Activated naive CD4-positive, alpha-beta T cell treated with anti-CD3 and anti-CD28 coated beads, Interleukin-2, amount 50 U/mL, for 16 hours (primary cell): ENCODE measurements at regions not wholly inside any gene's neighbourhood (a gene's known extent, or its start where the extent isn't known, plus 50 kb on each side); places are given as distances from the start of the nearest gene placed in this dataset.
"Not testable (repeated sequence)": the region's sequence is repeated elsewhere in the genome, so short reads cannot be mapped to it uniquely, and the experiment has no call there.

ENCODE experiments used
- DNase-seq: peaks from one replicate; pipeline ENCODE4 v3.0.0-alpha.2; 2020

GRCh38 chr10:91091780-91092179, 128.7 kb upstream of the PCGF5 start:
- DNase-seq = no peak

- no peak for DNase-seq
These were observed 124.2 kb upstream of the PCGF5 start for GRCh38 chr10:91096274-91096673.

GRCh38 chr10:91097313-91097712, 123.2 kb upstream of the PCGF5 start:
- DNase-seq = no peak

- DNase-seq = not testable (repeated sequence)
These were observed 122.4 kb upstream of the PCGF5 start for GRCh38 chr10:91098021-91098420.

GRCh38 chr10:91103384-91104192, 116.9 kb upstream of the PCGF5 start:
- DNase-seq = no peak

- no peak for DNase-seq
These were observed 116.0 kb upstream of the PCGF5 start for GRCh38 chr10:91104193-91105041.

GRCh38 chr10:91105269-91105668, 115.2 kb upstream of the PCGF5 start:
- DNase-seq = no peak

GRCh38 chr10:91108820-91109219, 111.6 kb upstream of the PCGF5 start:
- no peak for DNase-seq

- no peak for DNase-seq
These were observed 109.4 kb upstream of the PCGF5 start for GRCh38 chr10:91111060-91111459.

- no peak for DNase-seq
These were observed 104.7 kb upstream of the PCGF5 start for GRCh38 chr10:91115618-91116390.

- no peak for DNase-seq
These were observed 103.0 kb upstream of the PCGF5 start for GRCh38 chr10:91117505-91117904.

- DNase-seq = no peak
These were observed 100.1 kb upstream of the PCGF5 start for GRCh38 chr10:91120348-91120747.

GRCh38 chr10:91123261-91123660, 97.2 kb upstream of the PCGF5 start:
- no peak for DNase-seq

GRCh38 chr10:91124016-91124415, 96.4 kb upstream of the PCGF5 start:
- no peak for DNase-seq

GRCh38 chr10:91126471-91126870, 94.0 kb upstream of the PCGF5 start:
- no peak for DNase-seq

- no peak for DNase-seq
These were observed 93.0 kb upstream of the PCGF5 start for GRCh38 chr10:91127341-91128082.

GRCh38 chr10:91135113-91135512, 85.3 kb upstream of the PCGF5 start:
- no peak for DNase-seq

GRCh38 chr10:91137011-91137643, 83.3 kb upstream of the PCGF5 start:
- DNase-seq = no peak

- DNase-seq = no peak
These were observed 82.6 kb upstream of the PCGF5 start for GRCh38 chr10:91137822-91138221.

- no peak for DNase-seq
These were observed 79.4 kb upstream of the PCGF5 start for GRCh38 chr10:91140995-91141549.

- DNase-seq = no peak
These were observed 75.5 kb upstream of the PCGF5 start for GRCh38 chr10:91144961-91145360.

GRCh38 chr10:91146146-91146545, 74.3 kb upstream of the PCGF5 start:
- DNase-seq = no peak
